Panc1 (cell line): ENCODE measurements at regions not wholly inside any gene's neighbourhood (a gene's known extent, or its start where the extent isn't known, plus 50 kb on each side); places are given as distances from the start of the nearest gene placed in this dataset.

Source experiments
- ATAC-seq: fragments of 200-7000 bp; cut with Tn5 transposase; 2 replicates; pipeline ENCODE4 v1.9.1; 2020; ENCODE audit warnings: mild to moderate bottlenecking, moderate library complexity
- BruUV-seq: library from RNA; stranded (reverse); fragments of 400-500 nt; replicated peaks from 2 replicates; lab custom pipeline; 2021; lab: Mats Ljungman, UMichigan
- CTCF ChIA-PET: fragments of 300-600 bp; sonication (Branson Sonifier 250); formaldehyde crosslinking; loops from one replicate; lab custom pipeline; 2022; ENCODE audit warnings: antibody characterized with exemption; lab: Charles Lee
- POLR2A ChIA-PET: fragments of 300-600 bp; sonication (Branson Sonifier 250); formaldehyde crosslinking; loops from one replicate; lab custom pipeline; 2022; ENCODE audit warnings: antibody characterized with exemption; lab: Charles Lee
- DNase-seq: peaks from one replicate; pipeline ENCODE4 v3.0.0-alpha.2; 2010; ENCODE audit warnings: low read depth, low spot score
- H3K27ac ChIP-seq: 2 replicates; pipeline ENCODE4 v1.5.1; 2011; ENCODE audit warnings: mild to moderate bottlenecking, low read length, inconsistent platforms
- H3K27me3 ChIP-seq: fragments of 200-500 bp; sonication (Bioruptor generic); 2 replicates; pipeline ENCODE4 v1.6.0; 2014; ENCODE audit warnings: low read length, inconsistent platforms; ENCODE audit not compliant: control insufficient read depth, insufficient read depth
- H3K36me3 ChIP-seq: fragments of 200-500 bp; sonication (Bioruptor generic); 2 replicates; pipeline ENCODE4 v1.5.1; 2014; ENCODE audit warnings: inconsistent platforms, mild to moderate bottlenecking, low read length, moderate library complexity; ENCODE audit not compliant: control insufficient read depth, insufficient read depth
- H3K4me1 ChIP-seq: 2 replicates; pipeline ENCODE4 v1.5.1; 2011; ENCODE audit warnings: inconsistent platforms, mild to moderate bottlenecking, low read length, moderate library complexity; ENCODE audit not compliant: control insufficient read depth, insufficient read depth
- H3K4me3 ChIP-seq, 2 experiments: 2 replicates each; pipeline ENCODE4 v1.5.1; 2011 to 2012; ENCODE audit warnings: low read depth in 2 of 2, low read length in 2 of 2, mild to moderate bottlenecking in 2 of 2, inconsistent platforms in 1 of 2, moderate library complexity in 1 of 2
- H3K9me3 ChIP-seq: fragments of 200-500 bp; sonication (Bioruptor generic); 2 replicates; pipeline ENCODE4 v1.5.1; 2014; ENCODE audit warnings: low read depth, mild to moderate bottlenecking, inconsistent platforms, low read length, moderate library complexity; ENCODE audit not compliant: control insufficient read depth, insufficient read depth
- POLR2AphosphoS5 ChIP-seq: IDR thresholded peaks from 2 replicates; pipeline ENCODE4 v1.6.1; 2012; ENCODE audit warnings: mild to moderate bottlenecking, low read depth, low read length, moderate library complexity
- SIN3A ChIP-seq: IDR thresholded peaks from 2 replicates; pipeline ENCODE4 v1.6.1; 2012; ENCODE audit warnings: low read depth, mild to moderate bottlenecking, low read length, moderate library complexity, borderline replicate concordance; ENCODE audit not compliant: insufficient read depth
- TCF7L2 ChIP-seq: IDR thresholded peaks from 2 replicates; pipeline ENCODE4 v1.6.1; 2011; ENCODE audit warnings: mild to moderate bottlenecking, low read depth, low read length, inconsistent platforms
- in situ Hi-C: cut with HindIII; loops from 2 replicates; pipeline ENCODE4 v1.10.0; 2016; ENCODE audit warnings: low sequenced_read_pairs, low pct_unique_long_range_greater_than_20kb
- intact Hi-C: fragments of 100-400 bp; cut with micrococcal nuclease; formaldehyde crosslinking; loops from one replicate; pipeline ENCODE4 v1.10.0; 2022; ENCODE audit not compliant: unreplicated experiment
- TF ChIP-seq, protein P1 (sequence below): fragments of 450-650 bp; IDR thresholded peaks from 2 replicates; pipeline ENCODE4 v1.5.1; 2017; ENCODE audit warnings: mild to moderate bottlenecking
- TF ChIP-seq, protein P2 (sequence below), 2 experiments: IDR thresholded peaks; 2 replicates each; pipeline ENCODE4 v1.6.1; 2011 to 2012; ENCODE audit warnings: low read depth in 2 of 2, control low read depth in 1 of 2, low read length in 1 of 2, mild to moderate bottlenecking in 1 of 2, moderate library complexity in 1 of 2; ENCODE audit not compliant: insufficient read depth in 1 of 2

DNA sequence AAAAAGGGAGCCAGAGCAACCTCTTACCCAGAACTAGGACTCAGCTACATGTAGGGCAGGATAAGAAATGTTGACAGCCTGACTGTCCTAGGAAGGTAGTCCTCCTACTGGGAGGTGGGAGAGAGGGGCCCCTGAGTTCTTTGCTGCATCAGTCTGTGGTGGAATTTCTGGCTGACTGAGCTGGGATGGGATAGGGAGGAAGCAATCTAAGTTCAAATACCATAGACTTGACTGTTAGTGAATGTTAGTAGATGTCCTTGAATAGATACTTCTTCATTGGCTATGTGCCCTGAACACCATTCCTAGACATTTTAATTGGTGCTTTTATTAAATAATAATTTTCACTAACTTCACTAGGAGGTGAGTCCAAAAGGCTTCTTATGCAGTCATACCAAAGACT is 1343.6 kb upstream of the CITED2 start:
- ChIA-PET POLR2A (no interaction called here), CTCF (no interaction called here)
- in situ Hi-C loops, result no loop called here

DNA sequence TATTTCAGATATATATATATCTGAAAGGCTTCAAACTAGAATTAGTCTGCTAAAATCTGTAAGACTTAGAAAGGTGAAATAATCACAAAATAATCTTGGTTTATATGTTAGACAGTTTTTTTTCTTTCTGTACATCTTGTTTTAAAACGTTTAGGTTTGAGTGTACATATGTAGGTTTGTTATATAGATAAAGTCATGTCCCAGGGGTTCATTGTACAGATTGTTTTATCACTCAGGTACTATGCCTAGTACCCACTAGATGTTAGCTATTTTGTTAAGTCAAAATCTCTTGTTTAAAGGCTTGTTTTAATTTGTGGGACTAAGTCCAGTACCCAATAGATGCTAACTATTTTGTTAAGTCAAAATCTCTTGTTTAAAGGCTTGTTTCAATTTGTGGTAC is 1339.0 kb upstream of the CITED2 start:
- POLR2A ChIA-PET, result no interaction called here
- Histone ChIP-seq H3K4me3 (no peak overlapping the region), H3K4me1 (no peaks in the 10 kb centered on the region), H3K36me3 (no peaks in the 10 kb centered on the region), H3K27ac (no peak overlapping the region), H3K27me3 (no peaks in the 10 kb centered on the region), H3K9me3 (no peaks in the 10 kb centered on the region)
- in situ Hi-C loops, result no loop called here
- intact Hi-C loops, result no loop called here
- no peak for ATAC-seq
- BruUV-seq, result no TSS peak
- no peak for DNase-seq
- TF ChIP-seq, protein P1, sequence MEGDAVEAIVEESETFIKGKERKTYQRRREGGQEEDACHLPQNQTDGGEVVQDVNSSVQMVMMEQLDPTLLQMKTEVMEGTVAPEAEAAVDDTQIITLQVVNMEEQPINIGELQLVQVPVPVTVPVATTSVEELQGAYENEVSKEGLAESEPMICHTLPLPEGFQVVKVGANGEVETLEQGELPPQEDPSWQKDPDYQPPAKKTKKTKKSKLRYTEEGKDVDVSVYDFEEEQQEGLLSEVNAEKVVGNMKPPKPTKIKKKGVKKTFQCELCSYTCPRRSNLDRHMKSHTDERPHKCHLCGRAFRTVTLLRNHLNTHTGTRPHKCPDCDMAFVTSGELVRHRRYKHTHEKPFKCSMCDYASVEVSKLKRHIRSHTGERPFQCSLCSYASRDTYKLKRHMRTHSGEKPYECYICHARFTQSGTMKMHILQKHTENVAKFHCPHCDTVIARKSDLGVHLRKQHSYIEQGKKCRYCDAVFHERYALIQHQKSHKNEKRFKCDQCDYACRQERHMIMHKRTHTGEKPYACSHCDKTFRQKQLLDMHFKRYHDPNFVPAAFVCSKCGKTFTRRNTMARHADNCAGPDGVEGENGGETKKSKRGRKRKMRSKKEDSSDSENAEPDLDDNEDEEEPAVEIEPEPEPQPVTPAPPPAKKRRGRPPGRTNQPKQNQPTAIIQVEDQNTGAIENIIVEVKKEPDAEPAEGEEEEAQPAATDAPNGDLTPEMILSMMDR, result no peak
- TF ChIP-seq, protein P2, sequence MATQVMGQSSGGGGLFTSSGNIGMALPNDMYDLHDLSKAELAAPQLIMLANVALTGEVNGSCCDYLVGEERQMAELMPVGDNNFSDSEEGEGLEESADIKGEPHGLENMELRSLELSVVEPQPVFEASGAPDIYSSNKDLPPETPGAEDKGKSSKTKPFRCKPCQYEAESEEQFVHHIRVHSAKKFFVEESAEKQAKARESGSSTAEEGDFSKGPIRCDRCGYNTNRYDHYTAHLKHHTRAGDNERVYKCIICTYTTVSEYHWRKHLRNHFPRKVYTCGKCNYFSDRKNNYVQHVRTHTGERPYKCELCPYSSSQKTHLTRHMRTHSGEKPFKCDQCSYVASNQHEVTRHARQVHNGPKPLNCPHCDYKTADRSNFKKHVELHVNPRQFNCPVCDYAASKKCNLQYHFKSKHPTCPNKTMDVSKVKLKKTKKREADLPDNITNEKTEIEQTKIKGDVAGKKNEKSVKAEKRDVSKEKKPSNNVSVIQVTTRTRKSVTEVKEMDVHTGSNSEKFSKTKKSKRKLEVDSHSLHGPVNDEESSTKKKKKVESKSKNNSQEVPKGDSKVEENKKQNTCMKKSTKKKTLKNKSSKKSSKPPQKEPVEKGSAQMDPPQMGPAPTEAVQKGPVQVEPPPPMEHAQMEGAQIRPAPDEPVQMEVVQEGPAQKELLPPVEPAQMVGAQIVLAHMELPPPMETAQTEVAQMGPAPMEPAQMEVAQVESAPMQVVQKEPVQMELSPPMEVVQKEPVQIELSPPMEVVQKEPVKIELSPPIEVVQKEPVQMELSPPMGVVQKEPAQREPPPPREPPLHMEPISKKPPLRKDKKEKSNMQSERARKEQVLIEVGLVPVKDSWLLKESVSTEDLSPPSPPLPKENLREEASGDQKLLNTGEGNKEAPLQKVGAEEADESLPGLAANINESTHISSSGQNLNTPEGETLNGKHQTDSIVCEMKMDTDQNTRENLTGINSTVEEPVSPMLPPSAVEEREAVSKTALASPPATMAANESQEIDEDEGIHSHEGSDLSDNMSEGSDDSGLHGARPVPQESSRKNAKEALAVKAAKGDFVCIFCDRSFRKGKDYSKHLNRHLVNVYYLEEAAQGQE (IDR thresholded peaks at IDR 0.05; ENCODE audit: insufficient read depth in 1 of 2, low read depth in 2 of 2, low read length in 1 of 2), result no peak
- no peak for TF ChIP-seq POLR2AphosphoS5
- no peak for TF ChIP-seq SIN3A
- no peak for TF ChIP-seq TCF7L2
- CTCF ChIA-PET, result no interaction called here

More for the DNA sequence above, 1343.6 kb upstream of the CITED2 start:
- Histone ChIP-seq H3K36me3 (no peaks in the 10 kb centered on the region), H3K4me3 (no peak overlapping the region), H3K27ac (no peak overlapping the region), H3K9me3 (no peaks in the 10 kb centered on the region), H3K27me3 (no peaks in the 10 kb centered on the region), H3K4me1 (no peaks in the 10 kb centered on the region)
- no peak for ATAC-seq
- no TSS peak for BruUV-seq
- no peak for DNase-seq
- intact Hi-C loops, result no loop called here
- no peak for TF ChIP-seq SIN3A
- TF ChIP-seq TCF7L2, result no peak
- TF ChIP-seq, protein P1, result no peak
- TF ChIP-seq POLR2AphosphoS5, result no peak
- TF ChIP-seq, protein P2 (IDR thresholded peaks at IDR 0.05; ENCODE audit: insufficient read depth in 1 of 2, low read depth in 2 of 2, low read length in 1 of 2), result no peak
